HG02759 (cell line): ENCODE measurements at regions not wholly inside any gene's neighbourhood (a gene's known extent, or its start where the extent isn't known, plus 50 kb on each side); places are given as distances from the start of the nearest gene placed in this dataset.
"Not testable (repeated sequence)": the region's sequence is repeated elsewhere in the genome, so short reads cannot be mapped to it uniquely, and the experiment has no call there.

Experiments
- ATAC-seq: cut with Tn5 transposase; IDR thresholded peaks from one replicate; pipeline ENCODE4 v1.9.1; 2021; ENCODE audit warnings: mild to moderate bottlenecking, moderate library complexity; ENCODE audit not compliant: unreplicated experiment

DNA sequence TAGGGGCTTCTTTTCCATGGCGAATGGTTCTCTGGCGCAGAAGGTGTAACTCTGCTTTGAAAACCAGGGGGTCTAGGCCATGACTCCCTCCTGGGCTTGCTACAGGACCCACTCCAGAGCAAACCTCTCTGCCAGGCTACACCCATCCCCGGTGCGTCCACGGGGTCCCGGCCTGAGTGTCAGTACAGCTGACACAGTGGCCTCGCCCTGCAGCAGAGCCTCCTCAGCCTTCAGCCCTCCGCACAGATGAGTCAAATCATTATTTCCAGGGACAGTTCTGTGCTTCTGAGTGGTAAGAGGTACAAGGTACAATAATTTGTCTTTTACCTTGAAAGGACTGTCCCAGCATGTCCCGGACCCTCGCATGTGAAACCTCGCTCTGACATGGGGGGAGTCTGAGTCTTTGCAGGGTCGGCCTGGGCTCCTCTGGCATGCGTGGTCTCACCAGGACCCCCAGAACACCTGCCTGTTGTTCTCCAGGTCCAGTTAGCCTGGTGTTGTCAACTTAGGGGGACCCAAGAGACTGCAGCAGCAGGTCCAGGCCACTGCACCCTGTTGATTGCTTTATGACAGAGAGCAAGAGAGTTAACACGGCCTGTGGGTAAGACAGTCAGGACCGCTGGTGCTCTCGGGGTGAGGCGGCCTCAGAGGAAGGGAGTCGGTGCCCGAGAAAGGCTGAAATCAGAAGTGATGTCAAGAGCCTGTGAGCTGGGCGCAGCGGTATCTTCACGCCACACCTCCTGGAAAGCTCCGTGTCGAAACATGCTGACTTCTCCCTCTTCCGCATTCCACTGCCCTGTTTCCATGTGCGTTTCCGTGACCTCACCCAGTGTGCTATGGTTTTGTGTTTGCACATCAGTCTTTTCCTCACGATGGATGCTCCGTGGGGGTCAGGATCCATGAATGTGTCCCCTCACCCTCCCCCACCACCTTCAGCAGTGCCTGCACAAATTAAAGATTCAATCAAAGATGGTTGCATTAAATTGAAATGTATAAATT lies 340.1 kb downstream of the EIPR1 start:
- ATAC-seq, result no peak

DNA sequence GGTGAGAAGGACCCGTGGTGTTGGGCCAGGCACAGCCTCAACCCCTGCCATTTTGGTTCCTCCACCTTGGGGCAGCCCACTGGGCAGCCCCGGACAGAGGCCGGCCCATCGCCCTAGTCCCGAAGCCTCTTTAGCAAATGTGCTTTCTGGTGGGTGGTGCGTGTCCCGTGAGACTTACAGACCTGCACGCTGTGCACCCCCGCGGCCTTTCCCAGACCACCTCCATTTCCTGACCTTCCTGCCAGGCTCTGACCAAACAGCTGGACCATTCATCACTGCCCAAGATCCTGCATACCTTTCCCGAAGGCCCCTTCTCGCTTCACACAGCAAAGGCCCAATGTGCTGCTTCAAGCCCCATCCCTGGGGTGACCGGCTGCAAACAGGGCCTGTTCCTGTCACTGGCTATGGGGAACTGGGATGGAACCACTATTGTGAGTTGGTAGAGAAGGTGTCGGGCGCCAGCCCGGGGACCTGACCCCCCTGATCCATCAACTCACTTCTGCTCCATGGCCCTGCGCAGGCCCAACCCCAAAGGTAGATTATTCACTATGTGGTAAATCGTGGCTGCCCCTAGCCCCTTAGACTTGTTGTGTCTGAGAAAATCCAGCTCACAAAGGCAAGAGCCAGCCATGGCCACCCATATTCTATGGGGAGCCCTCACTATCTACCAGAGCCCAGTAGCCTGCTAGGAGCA lies 341.0 kb downstream of the EIPR1 start:
- ATAC-seq, result no peak

DNA sequence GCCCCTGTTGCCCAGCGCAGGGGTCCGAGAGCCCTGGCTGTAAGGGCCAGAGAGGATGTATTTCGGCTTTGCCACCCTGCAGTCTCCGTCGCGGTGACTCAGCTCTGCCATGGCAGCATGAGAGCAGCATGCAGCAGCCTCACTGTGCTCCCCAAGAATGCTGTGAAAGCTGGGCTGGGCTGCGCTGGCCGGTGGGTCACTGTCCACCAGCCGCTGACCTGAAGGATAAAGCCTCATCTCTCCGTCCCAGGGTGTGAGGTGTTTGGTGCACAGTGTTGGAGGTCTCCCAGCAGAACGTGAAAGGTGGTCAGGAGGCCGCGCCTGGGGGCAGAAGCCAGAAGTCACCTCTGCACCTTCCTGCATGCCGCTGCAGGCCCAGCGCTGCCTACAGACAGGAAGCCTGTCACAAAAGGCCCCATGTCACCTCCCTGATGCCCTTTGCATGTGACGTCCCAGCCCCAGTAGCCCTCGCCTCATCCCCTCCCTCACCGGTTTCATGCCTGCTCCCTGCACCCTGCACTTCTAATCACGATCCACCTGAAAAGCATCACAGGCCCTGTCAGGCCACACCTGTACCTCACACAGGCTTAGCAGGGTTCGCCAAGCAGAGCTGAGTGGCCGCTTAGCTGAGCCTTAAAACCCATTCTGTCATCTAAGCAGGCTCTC lies 342.1 kb downstream of the EIPR1 start:
- ATAC-seq, result no peak

DNA sequence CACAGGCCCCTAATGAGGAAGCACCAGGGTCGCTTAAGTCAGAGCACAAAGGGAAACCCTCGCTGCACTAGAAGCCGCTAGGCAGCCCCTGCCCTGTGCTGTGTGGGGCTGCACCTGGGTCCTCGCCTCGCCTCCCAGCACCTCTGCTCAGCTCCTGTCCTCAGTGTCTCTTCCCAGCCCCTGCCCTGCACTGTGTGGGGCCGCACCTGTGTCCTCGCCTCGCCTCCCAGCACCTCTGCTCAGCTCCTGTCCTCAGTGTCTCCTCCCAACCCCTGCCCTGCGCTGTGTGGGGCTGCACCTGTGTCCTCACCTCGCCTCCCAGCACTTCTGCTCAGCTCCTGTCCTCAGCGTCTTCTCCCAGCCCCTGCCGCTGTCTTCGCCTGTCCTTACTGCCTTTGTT lies 342.8 kb downstream of the EIPR1 start:
- no peak for ATAC-seq

DNA sequence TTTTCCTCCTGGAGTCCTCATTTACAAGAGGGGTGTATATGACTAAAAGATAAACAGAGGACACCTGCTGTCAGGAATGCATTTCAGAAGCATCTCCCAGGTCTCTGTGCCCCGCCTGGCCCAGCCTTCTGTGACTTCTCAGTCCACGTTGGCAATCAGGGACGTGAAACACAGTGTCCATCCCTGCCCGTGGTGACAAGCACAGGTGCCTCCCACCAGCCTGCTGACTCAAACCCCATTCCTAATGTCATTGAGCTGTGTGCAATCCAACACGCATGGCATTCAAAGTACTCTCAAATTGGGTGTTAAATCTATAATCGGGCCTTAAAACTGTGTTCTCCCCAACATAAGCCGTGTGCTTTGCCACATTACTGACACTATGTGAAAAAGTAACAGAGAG lies 343.2 kb downstream of the EIPR1 start:
- no peak for ATAC-seq

DNA sequence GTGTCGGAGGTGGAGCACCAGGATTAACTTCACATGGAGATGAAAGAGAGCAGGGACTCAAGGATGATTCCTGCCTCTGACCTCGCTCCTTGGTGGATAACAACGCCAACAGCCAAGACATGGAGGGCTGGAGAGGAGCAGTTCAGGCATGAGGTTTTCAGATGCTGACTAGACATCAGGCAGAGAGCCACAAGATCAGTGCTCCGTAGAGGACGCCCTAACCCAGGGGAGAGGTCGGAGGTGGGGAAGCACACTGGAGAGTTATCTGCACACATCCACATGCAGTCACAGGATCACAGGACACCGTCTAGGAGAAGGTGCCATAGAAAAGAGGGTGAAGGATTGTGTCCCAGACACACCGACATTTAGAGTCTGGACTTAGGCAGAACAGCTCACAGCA lies 344.3 kb downstream of the EIPR1 start:
- ATAC-seq, result no peak

DNA sequence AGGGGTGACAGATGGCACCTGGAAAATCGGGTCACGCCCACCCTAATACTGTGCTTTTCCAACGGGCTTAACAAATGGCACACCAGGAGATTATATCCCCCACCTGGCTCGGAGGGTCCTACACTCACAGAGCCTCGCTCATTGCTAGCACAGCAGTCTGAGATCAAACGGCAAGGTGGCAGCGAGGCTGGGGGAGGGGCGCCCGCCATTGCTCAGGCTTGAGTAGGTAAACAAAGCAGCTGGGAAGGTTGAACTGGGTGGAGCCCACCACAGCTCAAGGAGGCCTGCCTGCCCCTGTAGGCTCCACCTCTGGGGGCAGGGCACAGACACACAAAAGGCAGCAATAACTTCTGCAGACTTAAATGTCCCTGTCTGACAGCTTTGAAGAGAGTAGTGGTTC lies 346.8 kb downstream of the EIPR1 start:
- not testable (repeated sequence) for ATAC-seq

DNA sequence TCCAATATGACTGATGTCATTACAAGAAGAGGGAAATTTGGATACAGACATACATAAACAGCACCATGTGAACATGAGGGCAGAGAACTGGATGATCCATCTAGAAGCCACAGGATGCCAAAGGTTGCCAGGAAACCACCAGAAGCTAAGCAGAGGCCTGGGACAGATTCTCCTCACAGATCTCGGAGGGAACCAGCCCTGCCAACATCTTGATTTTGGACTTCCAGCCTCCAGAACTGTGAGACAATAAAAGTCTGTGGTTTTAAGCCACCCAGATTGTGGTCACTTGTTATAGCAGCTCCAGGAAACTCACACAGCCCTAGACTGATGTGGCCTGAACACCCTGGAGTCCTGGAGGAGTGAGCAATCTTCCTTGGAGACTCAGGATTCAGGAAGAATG lies 351.6 kb downstream of the EIPR1 start:
- no peak for ATAC-seq

DNA sequence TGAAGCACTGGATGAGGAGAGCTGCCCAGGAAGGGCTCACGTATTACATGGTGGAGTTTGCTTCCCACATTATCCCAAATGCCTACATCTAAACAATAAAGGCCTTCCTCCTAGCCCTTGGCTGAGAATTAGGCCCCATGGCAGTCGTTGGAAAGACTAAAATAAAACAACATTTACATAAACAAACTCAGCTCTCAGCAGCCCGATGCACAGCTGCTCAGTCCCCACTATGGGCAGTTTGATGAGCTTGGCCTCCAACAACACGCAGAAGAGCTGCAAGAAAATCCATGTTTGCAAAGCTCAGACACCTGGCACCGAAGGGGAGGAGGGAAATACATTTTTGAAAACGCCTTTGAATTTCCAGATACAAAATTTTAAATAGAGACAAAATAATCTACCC lies 352.4 kb downstream of the EIPR1 start:
- no peak for ATAC-seq

DNA sequence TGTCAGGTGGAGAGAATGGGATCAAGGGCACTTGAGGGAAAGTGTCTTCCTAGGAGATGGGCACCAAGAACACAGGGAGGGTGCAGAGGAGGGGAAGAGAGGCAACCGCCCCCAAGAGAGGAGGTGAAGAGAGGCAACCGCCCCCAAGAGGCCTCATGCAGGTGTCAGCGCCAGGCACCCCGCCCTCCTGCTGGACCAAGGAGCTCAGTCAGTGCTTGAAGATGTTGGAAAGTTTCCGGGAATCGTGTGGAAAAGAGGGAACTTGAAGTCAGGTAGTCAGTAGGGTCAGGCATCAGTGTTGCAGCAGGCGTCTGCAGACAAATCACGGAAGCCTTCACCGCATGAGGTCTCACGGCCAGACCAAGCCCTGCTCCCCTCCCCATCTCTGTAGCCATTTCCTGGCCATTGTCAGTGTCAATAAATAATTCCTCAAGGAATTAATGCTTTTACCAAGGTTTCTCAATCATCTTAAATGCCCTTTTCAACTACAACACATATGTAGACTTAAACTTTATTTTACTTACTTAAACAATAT lies 353.1 kb downstream of the EIPR1 start:
- ATAC-seq, result no peak

DNA sequence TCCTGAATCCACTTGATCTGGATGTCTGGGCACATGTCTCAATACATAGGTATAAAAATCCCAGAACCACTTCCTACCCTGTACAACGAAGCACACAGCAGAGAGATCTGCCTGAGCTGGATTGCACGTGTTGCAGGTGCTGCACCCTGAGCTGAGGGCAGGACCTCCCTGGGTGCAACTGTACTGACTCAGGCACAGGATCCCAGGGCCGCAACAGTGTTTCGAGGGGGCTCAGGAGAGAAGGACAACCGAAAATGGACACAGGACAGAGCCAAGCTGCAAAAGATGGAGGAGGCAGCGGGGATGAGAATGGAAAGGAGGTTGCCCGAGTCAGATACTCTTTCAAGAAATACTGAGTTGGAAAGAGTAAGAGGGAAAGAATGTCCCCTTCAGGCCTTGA lies 354.1 kb downstream of the EIPR1 start:
- no peak for ATAC-seq

DNA sequence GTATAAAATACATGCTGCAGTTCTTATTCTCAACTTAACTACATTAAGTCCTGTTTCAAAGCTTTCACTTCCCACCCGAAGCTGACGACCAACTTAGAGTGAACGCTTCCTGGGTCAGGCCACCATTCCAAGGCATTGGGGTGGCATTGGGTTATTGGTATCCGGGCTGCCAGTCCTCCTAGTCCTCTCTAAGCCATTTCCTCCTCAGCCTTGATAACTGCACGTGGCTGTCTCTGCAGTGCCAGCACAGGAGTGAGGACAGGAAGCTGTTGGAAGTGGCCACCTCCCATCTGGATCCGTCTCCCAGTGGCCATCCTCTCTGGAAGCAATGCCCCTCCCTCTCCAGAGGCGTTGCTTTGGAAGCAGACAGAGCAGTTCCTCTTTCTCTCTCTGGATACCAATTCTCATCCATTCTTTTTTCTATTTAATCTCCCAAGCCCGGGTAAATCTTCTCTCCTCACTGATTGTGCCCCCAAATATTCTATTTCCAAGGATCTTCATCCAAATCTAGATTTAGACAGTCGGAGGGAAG lies 354.7 kb downstream of the EIPR1 start:
- no peak for ATAC-seq

DNA sequence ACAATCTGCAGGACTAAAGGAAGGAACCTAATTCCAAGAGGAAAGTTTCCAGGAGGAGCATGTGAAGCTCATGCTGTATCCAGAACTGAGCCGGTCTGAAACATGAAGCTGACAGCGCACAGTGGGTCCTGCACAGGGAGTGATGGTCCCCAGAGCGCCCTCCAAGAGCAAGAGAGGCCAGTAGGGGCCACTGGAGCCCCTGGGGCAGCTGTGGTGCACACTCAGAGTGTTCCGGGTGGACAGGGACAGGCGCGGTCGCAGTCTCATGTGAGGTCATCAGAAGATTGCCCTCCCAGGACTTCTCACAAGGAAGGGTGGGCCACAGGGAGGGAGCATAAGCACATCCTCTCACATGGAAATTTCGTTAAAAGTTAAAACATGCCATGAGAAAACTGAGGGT lies 355.9 kb downstream of the EIPR1 start:
- no peak for ATAC-seq

DNA sequence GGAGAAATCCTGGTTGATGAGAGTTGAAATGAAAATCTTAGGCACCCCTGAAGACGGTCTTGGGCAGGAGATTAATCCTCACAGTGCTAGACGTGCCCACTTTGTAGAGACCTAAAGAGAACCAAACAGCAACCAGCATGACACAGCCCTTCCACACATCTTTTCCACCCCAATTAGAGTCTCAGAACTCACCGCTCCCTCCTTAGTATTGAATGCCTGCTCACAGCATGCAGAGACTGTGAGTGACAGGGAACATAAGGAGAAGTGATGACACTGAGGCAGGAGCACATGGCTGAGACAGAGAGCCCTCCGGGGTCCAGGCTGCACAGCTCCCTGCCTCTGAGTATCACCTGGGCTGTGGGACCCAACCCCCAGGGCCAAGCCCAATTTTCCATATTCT lies 367.6 kb downstream of the EIPR1 start:
- ATAC-seq, result no peak

DNA sequence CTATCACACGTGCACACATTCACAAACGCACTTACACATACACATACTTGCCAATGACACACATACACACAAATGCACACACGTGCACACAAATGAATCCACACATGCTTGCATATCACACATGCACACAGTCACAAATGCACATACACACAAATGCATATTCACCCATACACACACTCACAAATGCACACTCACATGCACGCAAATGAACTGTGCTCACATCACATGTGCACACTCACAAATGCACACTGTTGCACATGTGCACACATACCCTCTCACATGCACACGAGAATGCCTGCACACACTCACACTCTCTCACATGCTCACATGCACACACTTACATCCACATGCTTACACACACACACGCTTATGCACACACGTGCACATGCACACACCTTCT lies 368.1 kb downstream of the EIPR1 start:
- no peak for ATAC-seq

DNA sequence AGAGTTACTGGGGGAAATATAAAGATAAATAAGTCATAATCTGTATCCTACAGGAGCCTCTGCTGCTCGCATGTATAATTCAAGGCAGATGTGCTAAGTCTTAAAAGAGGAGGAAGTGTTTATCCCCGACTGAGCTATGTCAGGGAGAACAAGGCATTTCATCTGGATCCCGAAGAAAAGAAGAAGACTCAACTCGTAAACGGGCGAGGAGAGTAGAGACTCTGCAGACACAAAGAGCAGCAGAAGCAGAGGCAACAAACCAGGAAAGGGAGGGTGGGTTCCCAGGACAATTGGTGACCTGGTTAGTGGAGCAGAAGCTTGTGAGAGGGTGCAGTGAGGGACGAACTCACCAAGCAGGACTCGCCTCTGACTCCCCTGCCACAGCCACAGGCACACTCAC lies 368.6 kb downstream of the EIPR1 start:
- ATAC-seq, result no peak

DNA sequence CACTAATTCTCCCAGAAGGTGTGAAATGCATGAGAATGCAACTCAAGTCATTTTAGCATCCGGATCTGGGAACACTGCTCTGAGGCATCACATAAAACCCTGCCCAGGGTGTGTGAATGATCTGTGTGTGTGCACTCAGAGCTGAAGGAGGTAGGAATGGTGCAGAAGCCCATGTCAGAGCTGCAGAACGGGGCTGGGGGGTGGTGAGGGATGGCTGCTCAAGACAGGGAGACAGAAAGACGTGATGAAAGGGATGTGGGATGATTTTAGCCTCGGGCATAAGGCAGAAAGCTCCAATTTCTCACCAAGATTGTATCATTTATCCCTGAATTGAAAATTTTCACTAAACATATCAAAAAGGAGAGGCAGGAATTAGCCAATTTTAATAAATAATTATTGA lies 369.1 kb downstream of the EIPR1 start:
- ATAC-seq, result no peak

DNA sequence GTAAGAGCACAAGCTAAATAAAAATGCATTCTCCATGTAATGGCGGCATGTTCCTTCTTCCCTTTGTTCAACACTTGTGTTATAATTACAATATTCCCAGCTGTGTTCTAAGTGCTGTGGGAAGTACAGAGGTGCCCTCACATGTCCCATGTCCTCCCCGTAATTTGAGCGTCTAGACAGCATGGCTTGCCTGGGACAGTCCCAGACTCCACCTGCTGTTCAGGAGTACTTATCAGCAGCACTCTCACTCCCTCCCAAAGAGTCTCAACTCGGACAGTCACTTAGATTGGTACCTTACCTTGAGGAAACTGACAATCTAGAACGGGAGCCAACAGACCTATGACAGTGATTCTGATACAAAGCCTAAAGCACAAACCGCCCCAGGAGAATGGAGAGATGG lies 370.5 kb downstream of the EIPR1 start:
- ATAC-seq, result no peak

DNA sequence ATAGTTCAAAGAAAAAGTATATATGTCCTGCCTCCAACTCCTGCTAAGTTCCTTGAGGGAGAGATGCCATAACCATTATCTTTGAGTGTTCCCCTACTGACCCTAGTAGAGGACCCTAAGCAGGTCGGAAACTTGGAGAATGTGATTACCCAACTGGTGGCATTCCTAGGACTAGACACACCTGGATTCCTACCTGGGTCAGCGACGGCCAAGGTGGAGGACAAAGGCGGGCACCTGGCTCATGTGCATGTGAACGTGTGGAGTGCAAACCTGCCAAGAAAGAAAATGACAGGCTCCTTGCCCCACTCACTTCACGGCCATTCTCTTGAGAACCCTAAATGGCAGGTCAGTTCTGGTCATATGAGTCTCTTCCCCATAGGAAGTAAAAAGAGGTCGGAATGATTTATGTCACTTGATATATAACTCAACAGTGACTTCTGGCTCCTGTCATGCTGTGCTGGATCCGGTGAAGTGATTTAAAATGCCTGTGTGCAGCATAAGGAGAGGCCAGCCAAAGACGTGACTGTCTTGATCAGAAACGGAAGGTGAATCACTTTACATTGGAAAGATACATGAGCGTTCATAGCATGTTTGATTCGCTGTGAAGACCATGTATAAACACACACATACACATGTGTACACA lies 371.6 kb downstream of the EIPR1 start:
- ATAC-seq, result no peak
